Stimulated activated CD4-positive, alpha-beta T cell treated with anti-CD3 and anti-CD28 coated beads, Interleukin-15, amount 100 ng/mL, for 48 hours (primary cell): ENCODE measurements at regions not wholly inside any gene's neighbourhood (a gene's known extent, or its start where the extent isn't known, plus 50 kb on each side); places are given as distances from the start of the nearest gene placed in this dataset.

Source experiments
- DNase-seq, 2 donors: peaks; one replicate each; pipeline ENCODE4 v3.0.0-alpha.2; 2020; ENCODE audit warnings: low read depth in 2 of 2

- DNase-seq = no peak
Observed at GRCh38 chr12:111196532-111196931, 172.4 kb downstream of the PHETA1 start.

- DNase-seq = no peak
Observed at GRCh38 chr12:111195316-111195715, 173.6 kb downstream of the PHETA1 start.

GRCh38 chr12:111194703-111195051, 174.2 kb downstream of the PHETA1 start:
- no peak for DNase-seq

GRCh38 chr12:111193977-111194702, 174.8 kb downstream of the PHETA1 start:
- no peak for DNase-seq

GRCh38 chr12:111193496-111193895, 175.4 kb downstream of the PHETA1 start:
- no peak for DNase-seq

GRCh38 chr12:111193067-111193466, 175.8 kb downstream of the PHETA1 start:
- no peak for DNase-seq

- DNase-seq = no peak
Observed at GRCh38 chr12:111192647-111193046, 176.2 kb downstream of the PHETA1 start.

- no peak for DNase-seq
Observed at GRCh38 chr12:111190741-111191526, 178.0 kb downstream of the PHETA1 start.

GRCh38 chr12:111189792-111190191, 179.1 kb downstream of the PHETA1 start:
- DNase-seq = no peak

- no peak for DNase-seq
Observed at GRCh38 chr12:111188436-111188835, 180.5 kb downstream of the PHETA1 start.

GRCh38 chr12:111186347-111186746, 182.5 kb downstream of the PHETA1 start:
- no peak for DNase-seq

GRCh38 chr12:111185889-111186227, 183.0 kb downstream of the PHETA1 start:
- DNase-seq = no peak

- DNase-seq = no peak
Observed at GRCh38 chr12:111185206-111185888, 183.5 kb downstream of the PHETA1 start.

- no peak for DNase-seq
Observed at GRCh38 chr12:111184161-111184560, 184.7 kb downstream of the PHETA1 start.

GRCh38 chr12:111183094-111183493, 185.8 kb downstream of the PHETA1 start:
- DNase-seq = no peak

- no peak for DNase-seq
Observed at GRCh38 chr12:111182382-111182781, 186.5 kb downstream of the PHETA1 start.

- DNase-seq = no peak
Observed at GRCh38 chr12:111181143-111181726, 187.7 kb downstream of the PHETA1 start.

GRCh38 chr12:111180426-111181142, 188.3 kb downstream of the PHETA1 start:
- DNase-seq = no peak

GRCh38 chr12:111178181-111179081, 190.5 kb downstream of the PHETA1 start:
- no peak for DNase-seq

GRCh38 chr12:111175396-111176094, 193.3 kb downstream of the PHETA1 start:
- no peak for DNase-seq
